C4-2B (cell line): ENCODE measurements at regions not wholly inside any gene's neighbourhood (a gene's known extent, or its start where the extent isn't known, plus 50 kb on each side); places are given as distances from the start of the nearest gene placed in this dataset.

ENCODE experiments used
- ZFX ChIP-seq: fragments of 450-650 bp; IDR thresholded peaks from 2 replicates; pipeline ENCODE4 v1.6.1; 2017
- TF ChIP-seq, protein P1 (sequence below): fragments of 450-650 bp; conservative IDR thresholded peaks from 2 replicates; pipeline ENCODE4 v1.5.1; 2017; ENCODE audit warnings: mild to moderate bottlenecking

DNA sequence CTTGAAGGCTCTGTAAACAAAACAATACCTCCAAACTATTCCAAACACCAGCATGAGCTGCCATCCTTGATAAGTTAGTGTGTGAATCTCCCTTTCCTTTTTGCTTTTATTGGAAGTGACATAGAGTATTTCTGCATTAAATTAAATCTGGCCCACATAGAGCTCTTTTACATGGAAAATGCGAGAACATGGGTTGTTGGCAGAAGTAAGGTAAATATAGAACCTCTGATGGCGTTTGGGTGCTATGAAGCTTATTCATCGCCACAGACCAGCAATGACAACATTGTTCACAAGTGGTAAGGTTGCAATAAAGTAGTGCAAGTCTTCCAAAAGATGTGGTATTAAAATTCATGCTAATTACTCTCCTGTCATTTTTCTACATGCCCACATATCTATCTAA, 445.8 kb upstream of the JAG1 start:
- TF ChIP-seq, protein P1, sequence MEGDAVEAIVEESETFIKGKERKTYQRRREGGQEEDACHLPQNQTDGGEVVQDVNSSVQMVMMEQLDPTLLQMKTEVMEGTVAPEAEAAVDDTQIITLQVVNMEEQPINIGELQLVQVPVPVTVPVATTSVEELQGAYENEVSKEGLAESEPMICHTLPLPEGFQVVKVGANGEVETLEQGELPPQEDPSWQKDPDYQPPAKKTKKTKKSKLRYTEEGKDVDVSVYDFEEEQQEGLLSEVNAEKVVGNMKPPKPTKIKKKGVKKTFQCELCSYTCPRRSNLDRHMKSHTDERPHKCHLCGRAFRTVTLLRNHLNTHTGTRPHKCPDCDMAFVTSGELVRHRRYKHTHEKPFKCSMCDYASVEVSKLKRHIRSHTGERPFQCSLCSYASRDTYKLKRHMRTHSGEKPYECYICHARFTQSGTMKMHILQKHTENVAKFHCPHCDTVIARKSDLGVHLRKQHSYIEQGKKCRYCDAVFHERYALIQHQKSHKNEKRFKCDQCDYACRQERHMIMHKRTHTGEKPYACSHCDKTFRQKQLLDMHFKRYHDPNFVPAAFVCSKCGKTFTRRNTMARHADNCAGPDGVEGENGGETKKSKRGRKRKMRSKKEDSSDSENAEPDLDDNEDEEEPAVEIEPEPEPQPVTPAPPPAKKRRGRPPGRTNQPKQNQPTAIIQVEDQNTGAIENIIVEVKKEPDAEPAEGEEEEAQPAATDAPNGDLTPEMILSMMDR: no peak
- TF ChIP-seq ZFX: no peak
